Loucy (cell line): ENCODE measurements at regions not wholly inside any gene's neighbourhood (a gene's known extent, or its start where the extent isn't known, plus 50 kb on each side); places are given as distances from the start of the nearest gene placed in this dataset.

ENCODE experiments used
- EZH2phosphoT487 ChIP-seq: fragments of 200-600 bp; IDR thresholded peaks from 2 replicates; pipeline ENCODE4 v1.6.1; 2018; ENCODE audit warnings: antibody characterized with exemption, mild to moderate bottlenecking, moderate library complexity, borderline replicate concordance
- TF ChIP-seq, protein P1 (sequence below): fragments of 200-600 bp; sonication (generic); conservative IDR thresholded peaks from 2 replicates; pipeline ENCODE4 v1.5.1; 2014; ENCODE audit warnings: mild to moderate bottlenecking, antibody characterized with exemption, low read length

GRCh38 chr6:45772051-45772450, 243.6 kb downstream of the CLIC5 start:
- TF ChIP-seq, protein P1, sequence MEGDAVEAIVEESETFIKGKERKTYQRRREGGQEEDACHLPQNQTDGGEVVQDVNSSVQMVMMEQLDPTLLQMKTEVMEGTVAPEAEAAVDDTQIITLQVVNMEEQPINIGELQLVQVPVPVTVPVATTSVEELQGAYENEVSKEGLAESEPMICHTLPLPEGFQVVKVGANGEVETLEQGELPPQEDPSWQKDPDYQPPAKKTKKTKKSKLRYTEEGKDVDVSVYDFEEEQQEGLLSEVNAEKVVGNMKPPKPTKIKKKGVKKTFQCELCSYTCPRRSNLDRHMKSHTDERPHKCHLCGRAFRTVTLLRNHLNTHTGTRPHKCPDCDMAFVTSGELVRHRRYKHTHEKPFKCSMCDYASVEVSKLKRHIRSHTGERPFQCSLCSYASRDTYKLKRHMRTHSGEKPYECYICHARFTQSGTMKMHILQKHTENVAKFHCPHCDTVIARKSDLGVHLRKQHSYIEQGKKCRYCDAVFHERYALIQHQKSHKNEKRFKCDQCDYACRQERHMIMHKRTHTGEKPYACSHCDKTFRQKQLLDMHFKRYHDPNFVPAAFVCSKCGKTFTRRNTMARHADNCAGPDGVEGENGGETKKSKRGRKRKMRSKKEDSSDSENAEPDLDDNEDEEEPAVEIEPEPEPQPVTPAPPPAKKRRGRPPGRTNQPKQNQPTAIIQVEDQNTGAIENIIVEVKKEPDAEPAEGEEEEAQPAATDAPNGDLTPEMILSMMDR: no peak
- no peak for TF ChIP-seq EZH2phosphoT487
